Type B pancreatic cell (in vitro differentiated cells): ENCODE measurements at regions not wholly inside any gene's neighbourhood (a gene's known extent, or its start where the extent isn't known, plus 50 kb on each side); places are given as distances from the start of the nearest gene placed in this dataset.

Experiments
- DNase-seq: peaks from one replicate; pipeline ENCODE4 v3.0.0; 2021; ENCODE audit warnings: mixed read lengths; ENCODE audit not compliant: unreplicated experiment; ENCODE audit errors: extremely low spot score
- H3K27ac Mint-ChIP-seq: 2 replicates; pipeline ENCODE4 v1.8.0; 2021; ENCODE audit warnings: mild to moderate bottlenecking, mixed read lengths
- H3K27me3 Mint-ChIP-seq: 2 replicates; pipeline ENCODE4 v1.8.0; 2021; ENCODE audit warnings: mixed read lengths
- H3K36me3 Mint-ChIP-seq: 2 replicates; pipeline ENCODE4 v1.8.0; 2021; ENCODE audit warnings: mixed read lengths
- H3K4me1 Mint-ChIP-seq: one replicate; pipeline ENCODE4 v1.8.0; 2021; ENCODE audit warnings: mixed read lengths; ENCODE audit not compliant: unreplicated experiment
- H3K4me3 Mint-ChIP-seq: 2 replicates; pipeline ENCODE4 v1.8.0; 2021; ENCODE audit warnings: mild to moderate bottlenecking, mixed read lengths
- H3K9me3 Mint-ChIP-seq: 2 replicates; pipeline ENCODE4 v1.8.0; 2021; ENCODE audit warnings: mixed read lengths
- CTCF ChIP-seq: fragments of 200-600 bp; sonication (generic); conservative IDR thresholded peaks from 2 replicates; pipeline ENCODE4 v1.5.0; 2021; ENCODE audit warnings: antibody characterized with exemption, mild to moderate bottlenecking

GRCh38 chr20:61015602-61016001 is 236.5 kb upstream of the CDH4 start:
- H3K36me3 Mint-ChIP-seq, result no peaks in the 10 kb centered on the region
- no peaks in the 10 kb centered on the region for H3K4me1 Mint-ChIP-seq
- DNase-seq, result no peak
- no peak overlapping the region for H3K27ac Mint-ChIP-seq
- H3K9me3 Mint-ChIP-seq, result no peaks in the 10 kb centered on the region
- TF ChIP-seq CTCF, result no peak
- H3K27me3 Mint-ChIP-seq, result peaks cover 5% of the 10 kb centered on the region
- H3K4me3 Mint-ChIP-seq, result no peak overlapping the region

- Mint-ChIP-seq H3K4me1 (no peaks in the 10 kb centered on the region), H3K9me3 (no peaks in the 10 kb centered on the region), H3K27me3 (peaks cover 9% of the 10 kb centered on the region), H3K27ac (no peak overlapping the region), H3K36me3 (no peaks in the 10 kb centered on the region), H3K4me3 (no peak overlapping the region)
- TF ChIP-seq CTCF, result no peak
- DNase-seq, result no peak
These were observed 232.7 kb upstream of the CDH4 start for GRCh38 chr20:61019322-61019721.

- H3K36me3 Mint-ChIP-seq, result no peaks in the 10 kb centered on the region
- H3K4me3 Mint-ChIP-seq, result no peak overlapping the region
- H3K27me3 Mint-ChIP-seq, result peaks cover 10% of the 10 kb centered on the region
- no peak overlapping the region for H3K27ac Mint-ChIP-seq
- no peak for DNase-seq
- TF ChIP-seq CTCF, result no peak
- no peaks in the 10 kb centered on the region for H3K4me1 Mint-ChIP-seq
- H3K9me3 Mint-ChIP-seq, result no peaks in the 10 kb centered on the region
These were observed 228.4 kb upstream of the CDH4 start for GRCh38 chr20:61023612-61024011.

GRCh38 chr20:61024390-61024789 is 227.7 kb upstream of the CDH4 start:
- H3K9me3 Mint-ChIP-seq, result no peaks in the 10 kb centered on the region
- TF ChIP-seq CTCF, result no peak
- H3K4me1 Mint-ChIP-seq, result no peaks in the 10 kb centered on the region
- DNase-seq, result no peak
- no peak overlapping the region for H3K27ac Mint-ChIP-seq
- no peaks in the 10 kb centered on the region for H3K36me3 Mint-ChIP-seq
- H3K4me3 Mint-ChIP-seq, result no peak overlapping the region
- peaks cover 10% of the 10 kb centered on the region for H3K27me3 Mint-ChIP-seq

- no peak overlapping the region for H3K27ac Mint-ChIP-seq
- peaks cover 16% of the 10 kb centered on the region for H3K27me3 Mint-ChIP-seq
- no peaks in the 10 kb centered on the region for H3K36me3 Mint-ChIP-seq
- TF ChIP-seq CTCF, result no peak
- no peaks in the 10 kb centered on the region for H3K4me1 Mint-ChIP-seq
- no peak overlapping the region for H3K4me3 Mint-ChIP-seq
- no peak for DNase-seq
- no peaks in the 10 kb centered on the region for H3K9me3 Mint-ChIP-seq
These were observed 226.5 kb upstream of the CDH4 start for GRCh38 chr20:61025536-61025935.

- Mint-ChIP-seq H3K9me3 (no peaks in the 10 kb centered on the region), H3K27me3 (peaks cover 14% of the 10 kb centered on the region), H3K27ac (no peak overlapping the region), H3K4me3 (no peak overlapping the region), H3K4me1 (no peaks in the 10 kb centered on the region), H3K36me3 (no peaks in the 10 kb centered on the region)
- TF ChIP-seq CTCF, result no peak
- DNase-seq, result no peak
These were observed 225.9 kb upstream of the CDH4 start for GRCh38 chr20:61026173-61026572.
